CD4-positive, alpha-beta T cell treated with Interleukin-6 at 100 ng/mL for 8 hours (primary cell): ENCODE measurements at regions not wholly inside any gene's neighbourhood (a gene's known extent, or its start where the extent isn't known, plus 50 kb on each side); places are given as distances from the start of the nearest gene placed in this dataset.
"Not testable (repeated sequence)": the region's sequence is repeated elsewhere in the genome, so short reads cannot be mapped to it uniquely, and the experiment has no call there.

ENCODE experiments used
- DNase-seq: peaks from one replicate; pipeline ENCODE4 v3.0.0-alpha.2; 2020; ENCODE audit warnings: mixed read lengths, low spot score

GRCh38 chr16:48054881-48055601 lies 100.8 kb downstream of the ABCC12 start:
- peak; percentile 3 for DNase-seq

GRCh38 chr16:48053418-48053745 lies 102.4 kb downstream of the ABCC12 start:
- DNase-seq = no peak

GRCh38 chr16:48052731-48053417 lies 102.9 kb downstream of the ABCC12 start:
- DNase-seq = no peak

- no peak for DNase-seq
These were observed 104.9 kb downstream of the ABCC12 start for GRCh38 chr16:48050871-48051270.

GRCh38 chr16:48049847-48050246 lies 105.9 kb downstream of the ABCC12 start:
- DNase-seq = no peak

GRCh38 chr16:48047720-48048119 lies 108.1 kb downstream of the ABCC12 start:
- DNase-seq = no peak

GRCh38 chr16:48047241-48047640 lies 108.6 kb downstream of the ABCC12 start:
- DNase-seq = no peak

- no peak for DNase-seq
These were observed 111.7 kb downstream of the ABCC12 start for GRCh38 chr16:48044117-48044516.

- no peak for DNase-seq
These were observed 113.8 kb downstream of the ABCC12 start for GRCh38 chr16:48041981-48042421.

- no peak for DNase-seq
These were observed 120.7 kb downstream of the ABCC12 start for GRCh38 chr16:48035142-48035541.

- no peak for DNase-seq
These were observed 124.9 kb downstream of the ABCC12 start for GRCh38 chr16:48030926-48031325.

- no peak for DNase-seq
These were observed 126.0 kb downstream of the ABCC12 start for GRCh38 chr16:48029768-48030167.

GRCh38 chr16:48025359-48025758 lies 130.4 kb downstream of the ABCC12 start:
- no peak for DNase-seq

- DNase-seq = no peak
These were observed 131.8 kb downstream of the ABCC12 start for GRCh38 chr16:48024042-48024441.

- DNase-seq = no peak
These were observed 133.3 kb downstream of the ABCC12 start for GRCh38 chr16:48022496-48022895.

GRCh38 chr16:48020617-48021016 lies 135.2 kb downstream of the ABCC12 start:
- not testable (repeated sequence) for DNase-seq

- no peak for DNase-seq
These were observed 141.3 kb downstream of the ABCC12 start for GRCh38 chr16:48014349-48015135.

GRCh38 chr16:48013491-48013901 lies 142.3 kb downstream of the ABCC12 start:
- DNase-seq = no peak

GRCh38 chr16:48011878-48012658 lies 143.7 kb downstream of the ABCC12 start:
- no peak for DNase-seq

GRCh38 chr16:48011466-48011865 lies 144.3 kb downstream of the ABCC12 start:
- DNase-seq = no peak

GRCh38 chr16:48008011-48008525 lies 147.7 kb downstream of the ABCC12 start:
- no peak for DNase-seq

GRCh38 chr16:48004141-48004695 lies 151.6 kb downstream of the ABCC12 start:
- no peak for DNase-seq
